ENCODE measurements at regions not wholly inside any gene's neighbourhood (a gene's known extent, or its start where the extent isn't known, plus 50 kb on each side); places are given as distances from the start of the nearest gene placed in this dataset.

DNA sequence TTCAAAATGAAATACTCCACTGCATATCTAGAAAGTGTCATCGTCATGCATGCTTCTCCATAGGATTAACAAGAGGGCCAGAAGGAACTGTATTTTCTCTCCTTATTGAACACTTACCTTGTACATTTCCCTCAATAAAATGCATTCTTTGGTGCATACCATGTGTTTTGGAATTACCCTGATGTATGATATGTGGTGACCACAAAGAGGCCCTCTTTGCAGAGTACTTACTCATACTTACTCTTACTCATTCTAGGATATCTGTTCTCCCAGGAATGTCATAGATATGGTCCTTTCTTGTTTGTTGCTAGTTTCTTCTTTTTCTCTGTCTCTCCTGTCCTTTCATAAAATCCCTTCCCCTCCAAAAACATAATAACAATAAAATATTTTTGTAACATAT is 1087.1 kb upstream of the POT1 start:
- intact Hi-C loops (cut with DNase I), result no loop called here

DNA sequence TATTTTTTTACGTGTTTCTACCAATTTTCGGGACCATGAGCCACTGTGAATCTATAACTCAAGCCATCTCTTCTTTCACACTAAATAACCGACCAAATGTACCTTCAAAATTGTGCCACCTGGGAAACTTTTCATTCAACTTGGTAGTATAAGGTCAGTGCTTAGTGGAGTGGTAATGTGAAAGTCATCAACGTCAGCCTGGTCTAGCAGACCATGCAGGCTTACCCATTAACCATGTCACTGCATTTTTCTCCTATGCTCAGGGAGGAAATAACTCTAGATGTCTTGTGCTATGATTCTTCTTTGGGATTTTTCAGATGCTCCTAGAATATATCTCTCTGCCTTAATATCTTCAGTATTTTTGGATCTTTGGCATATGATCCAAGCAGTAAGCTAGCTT is 1075.4 kb upstream of the POT1 start:
- TF ChIP-seq, protein P1, sequence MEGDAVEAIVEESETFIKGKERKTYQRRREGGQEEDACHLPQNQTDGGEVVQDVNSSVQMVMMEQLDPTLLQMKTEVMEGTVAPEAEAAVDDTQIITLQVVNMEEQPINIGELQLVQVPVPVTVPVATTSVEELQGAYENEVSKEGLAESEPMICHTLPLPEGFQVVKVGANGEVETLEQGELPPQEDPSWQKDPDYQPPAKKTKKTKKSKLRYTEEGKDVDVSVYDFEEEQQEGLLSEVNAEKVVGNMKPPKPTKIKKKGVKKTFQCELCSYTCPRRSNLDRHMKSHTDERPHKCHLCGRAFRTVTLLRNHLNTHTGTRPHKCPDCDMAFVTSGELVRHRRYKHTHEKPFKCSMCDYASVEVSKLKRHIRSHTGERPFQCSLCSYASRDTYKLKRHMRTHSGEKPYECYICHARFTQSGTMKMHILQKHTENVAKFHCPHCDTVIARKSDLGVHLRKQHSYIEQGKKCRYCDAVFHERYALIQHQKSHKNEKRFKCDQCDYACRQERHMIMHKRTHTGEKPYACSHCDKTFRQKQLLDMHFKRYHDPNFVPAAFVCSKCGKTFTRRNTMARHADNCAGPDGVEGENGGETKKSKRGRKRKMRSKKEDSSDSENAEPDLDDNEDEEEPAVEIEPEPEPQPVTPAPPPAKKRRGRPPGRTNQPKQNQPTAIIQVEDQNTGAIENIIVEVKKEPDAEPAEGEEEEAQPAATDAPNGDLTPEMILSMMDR (IDR thresholded peaks at IDR 0.05), result no peak
- Histone ChIP-seq H3K36me3 (ENCODE audit: insufficient read depth in 1 of 2, low read depth in 1 of 2) (no peaks in the 10 kb centered on the region), H3K9me3 (no peaks in the 10 kb centered on the region), H3K4me1 (no peaks in the 10 kb centered on the region), H3K27me3 (ENCODE audit: insufficient read depth in 3 of 3, low read length in 2 of 3) (no peaks in the 10 kb centered on the region), H3K4me3 (no peak overlapping the region), H3K27ac (no peak overlapping the region)
- ATAC-seq, result no peak
- no peak for DNase-seq
- WGBS, 3 donors, result 73 to 78% (median 73%) methylated on average over 4 of the region's 4 CpGs
- intact Hi-C loops (cut with DNase I), result no loop called here

More for the DNA sequence above, 1087.1 kb upstream of the POT1 start:
- DNase-seq (no peak), ATAC-seq (no peak)
- Histone ChIP-seq H3K4me3 (no peak overlapping the region), H3K27ac (no peak overlapping the region), H3K9me3 (no peaks in the 10 kb centered on the region), H3K4me1 (no peaks in the 10 kb centered on the region), H3K27me3 (ENCODE audit: insufficient read depth in 3 of 3, low read length in 2 of 3) (no peaks in the 10 kb centered on the region), H3K36me3 (ENCODE audit: insufficient read depth in 1 of 2, low read depth in 1 of 2) (no peaks in the 10 kb centered on the region)
- TF ChIP-seq, protein P1 (IDR thresholded peaks at IDR 0.05), result no peak
- 89 to 93% (median 92%) methylated on average over 1 of the region's 1 CpG for WGBS, 3 donors

DNA sequence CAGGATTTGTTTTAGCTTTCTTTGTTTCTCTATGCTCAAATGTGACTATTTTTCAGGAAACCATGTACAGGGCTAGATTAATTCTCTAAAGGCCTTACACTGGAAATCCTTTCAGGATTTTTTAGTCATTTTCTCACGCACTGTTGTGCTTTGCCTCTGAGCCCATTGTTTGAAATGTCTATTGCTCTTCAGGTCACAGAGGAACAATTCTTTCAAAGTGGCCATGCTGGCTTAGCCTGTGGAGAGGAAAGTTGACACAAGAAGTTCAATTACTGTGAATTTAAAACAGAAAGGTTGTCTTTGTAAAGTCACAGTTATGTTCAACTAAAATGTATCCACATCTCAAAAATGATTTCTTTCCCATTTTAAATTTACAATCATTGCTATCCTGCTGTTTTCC is 1071.7 kb upstream of the POT1 start:
- Histone ChIP-seq H3K4me3 (no peak overlapping the region), H3K27ac (no peak overlapping the region), H3K36me3 (ENCODE audit: insufficient read depth in 1 of 2, low read depth in 1 of 2) (no peaks in the 10 kb centered on the region), H3K27me3 (ENCODE audit: insufficient read depth in 3 of 3, low read length in 2 of 3) (no peaks in the 10 kb centered on the region), H3K9me3 (no peaks in the 10 kb centered on the region), H3K4me1 (no peaks in the 10 kb centered on the region)
- TF ChIP-seq, protein P1 (IDR thresholded peaks at IDR 0.05), result no peak
- WGBS, 3 donors, result 32 to 36% (median 35%) methylated on average over 1 of the region's 1 CpG
- DNase-seq (no peak), ATAC-seq (no peak)
- intact Hi-C loops (cut with DNase I), result no loop called here

DNA sequence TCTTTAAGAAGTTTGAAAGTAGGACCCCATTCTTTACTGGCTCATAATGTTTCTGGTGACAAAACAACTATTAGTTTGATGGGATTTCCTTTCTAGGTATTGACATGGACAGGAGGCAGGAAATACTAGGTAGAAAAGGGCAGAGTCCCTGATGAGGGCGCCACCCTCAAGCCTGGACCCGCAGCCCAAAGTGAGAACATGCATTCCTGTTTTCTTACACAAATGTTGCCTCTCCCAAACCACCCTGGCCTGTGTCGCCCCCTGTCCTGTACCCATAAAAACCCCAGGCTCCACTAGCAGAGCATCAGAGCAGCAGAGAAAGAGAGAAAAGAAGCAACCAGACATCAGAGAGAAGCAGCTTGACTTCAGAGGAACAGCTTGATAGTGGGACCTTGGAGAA is 1055.2 kb upstream of the POT1 start:
- DNase-seq, result no peak
- intact Hi-C loops (cut with DNase I), result no loop called here
- no peak for ATAC-seq
- H3K27me3 ChIP-seq (ENCODE audit: insufficient read depth in 3 of 3, low read length in 2 of 3), result no peaks in the 10 kb centered on the region
- TF ChIP-seq, protein P1 (IDR thresholded peaks at IDR 0.05), result no peak
- no peaks in the 10 kb centered on the region for H3K36me3 ChIP-seq (ENCODE audit: insufficient read depth in 1 of 2, low read depth in 1 of 2)
- 81 to 84% (median 82%) methylated on average over 3 of the region's 3 CpGs for WGBS, 3 donors
- H3K27ac ChIP-seq, result no peak overlapping the region
- no peak overlapping the region for H3K4me3 ChIP-seq
- H3K4me1 ChIP-seq, result no peaks in the 10 kb centered on the region
- peaks cover 8% of the 10 kb centered on the region for H3K9me3 ChIP-seq

DNA sequence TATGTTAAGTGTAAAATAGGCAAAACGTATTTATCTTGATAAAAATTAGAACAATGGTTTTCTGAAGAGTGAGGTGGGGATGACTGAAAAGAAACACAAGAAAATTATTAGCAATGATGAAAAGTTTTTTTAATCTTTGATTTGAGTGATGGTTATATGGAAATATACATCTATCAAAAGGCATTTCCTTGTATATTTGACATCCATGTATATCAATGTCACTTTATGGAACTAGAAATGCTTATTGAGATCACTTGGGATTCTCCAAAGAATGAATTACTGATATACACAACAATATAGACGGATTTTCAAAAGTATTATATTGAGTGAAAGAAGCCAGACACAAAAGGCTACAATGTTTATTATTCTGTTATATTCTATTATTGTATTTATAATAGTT is 1042.0 kb upstream of the POT1 start:
- no peak overlapping the region for H3K27ac ChIP-seq
- H3K9me3 ChIP-seq, result no peaks in the 10 kb centered on the region
- intact Hi-C loops (cut with DNase I), result no loop called here
- whole genome bisulfite sequencing, 3 donors, result 67 to 77% (median 69%) methylated on average over 2 of the region's 2 CpGs
- TF ChIP-seq, protein P1 (IDR thresholded peaks at IDR 0.05), result no peak
- no peaks in the 10 kb centered on the region for H3K36me3 ChIP-seq (ENCODE audit: insufficient read depth in 1 of 2, low read depth in 1 of 2)
- no peaks in the 10 kb centered on the region for H3K4me1 ChIP-seq
- H3K27me3 ChIP-seq (ENCODE audit: insufficient read depth in 3 of 3, low read length in 2 of 3), result no peaks in the 10 kb centered on the region
- no peak for DNase-seq
- no peak for ATAC-seq
- H3K4me3 ChIP-seq, result no peak overlapping the region
